SW 1271 (cell line): ENCODE measurements at regions not wholly inside any gene's neighbourhood (a gene's known extent, or its start where the extent isn't known, plus 50 kb on each side); places are given as distances from the start of the nearest gene placed in this dataset.

Experiments used
- DNase-seq, 2 experiments: peaks; one replicate each; lab custom pipeline; 2025; lab: John Stamatoyannopoulos, UW

- DNase-seq, result no peak
These were observed 195.8 kb upstream of the RASGEF1B start for GRCh38 chr4:81667539-81667938.

GRCh38 chr4:81666491-81666890, 194.8 kb upstream of the RASGEF1B start:
- DNase-seq, result no peak

- no peak for DNase-seq
These were observed 193.9 kb upstream of the RASGEF1B start for GRCh38 chr4:81665649-81666048.

- DNase-seq, result no peak
These were observed 193.3 kb upstream of the RASGEF1B start for GRCh38 chr4:81665045-81665444.

GRCh38 chr4:81664079-81664478, 192.4 kb upstream of the RASGEF1B start:
- DNase-seq, result no peak

- no peak for DNase-seq
These were observed 191.7 kb upstream of the RASGEF1B start for GRCh38 chr4:81663368-81663767.

GRCh38 chr4:81659051-81659450, 187.3 kb upstream of the RASGEF1B start:
- no peak for DNase-seq

GRCh38 chr4:81652069-81652478, 180.4 kb upstream of the RASGEF1B start:
- no peak for DNase-seq

- DNase-seq, result no peak
These were observed 179.7 kb upstream of the RASGEF1B start for GRCh38 chr4:81651243-81651899.

GRCh38 chr4:81650606-81651242, 179.0 kb upstream of the RASGEF1B start:
- DNase-seq, result no peak

GRCh38 chr4:81648576-81649275, 177.0 kb upstream of the RASGEF1B start:
- DNase-seq, result no peak

- no peak for DNase-seq
These were observed 175.7 kb upstream of the RASGEF1B start for GRCh38 chr4:81647388-81647787.

- DNase-seq, result no peak
These were observed 170.8 kb upstream of the RASGEF1B start for GRCh38 chr4:81642543-81642942.

- no peak for DNase-seq
These were observed 167.5 kb upstream of the RASGEF1B start for GRCh38 chr4:81639248-81639647.

- no peak for DNase-seq
These were observed 167.0 kb upstream of the RASGEF1B start for GRCh38 chr4:81638698-81639097.

- no peak for DNase-seq
These were observed 164.0 kb upstream of the RASGEF1B start for GRCh38 chr4:81635739-81636138.

- DNase-seq, result no peak
These were observed 163.3 kb upstream of the RASGEF1B start for GRCh38 chr4:81634766-81635549.

- no peak for DNase-seq
These were observed 162.5 kb upstream of the RASGEF1B start for GRCh38 chr4:81634165-81634564.

GRCh38 chr4:81632581-81633299, 161.0 kb upstream of the RASGEF1B start:
- DNase-seq, result no peak

GRCh38 chr4:81631958-81632441, 160.3 kb upstream of the RASGEF1B start:
- no peak for DNase-seq

- no peak for DNase-seq
These were observed 157.7 kb upstream of the RASGEF1B start for GRCh38 chr4:81629366-81629765.

GRCh38 chr4:81628489-81628888, 156.8 kb upstream of the RASGEF1B start:
- no peak for DNase-seq
